GM21528 (cell line): ENCODE measurements at regions not wholly inside any gene's neighbourhood (a gene's known extent, or its start where the extent isn't known, plus 50 kb on each side); places are given as distances from the start of the nearest gene placed in this dataset.

ENCODE experiments used
- ATAC-seq: cut with Tn5 transposase; IDR thresholded peaks from one replicate; pipeline ENCODE4 v1.9.1; 2021; ENCODE audit warnings: mild to moderate bottlenecking, moderate library complexity; ENCODE audit not compliant: unreplicated experiment, low FRiP score

- ATAC-seq, result no peak
Observed at GRCh38 chrX:9189286-9189685, 155.4 kb upstream of the FAM9B start.

GRCh38 chrX:9191392-9191791 lies 157.5 kb upstream of the FAM9B start:
- no peak for ATAC-seq

GRCh38 chrX:9195199-9195880 lies 161.4 kb upstream of the FAM9B start:
- ATAC-seq, result no peak

DNA sequence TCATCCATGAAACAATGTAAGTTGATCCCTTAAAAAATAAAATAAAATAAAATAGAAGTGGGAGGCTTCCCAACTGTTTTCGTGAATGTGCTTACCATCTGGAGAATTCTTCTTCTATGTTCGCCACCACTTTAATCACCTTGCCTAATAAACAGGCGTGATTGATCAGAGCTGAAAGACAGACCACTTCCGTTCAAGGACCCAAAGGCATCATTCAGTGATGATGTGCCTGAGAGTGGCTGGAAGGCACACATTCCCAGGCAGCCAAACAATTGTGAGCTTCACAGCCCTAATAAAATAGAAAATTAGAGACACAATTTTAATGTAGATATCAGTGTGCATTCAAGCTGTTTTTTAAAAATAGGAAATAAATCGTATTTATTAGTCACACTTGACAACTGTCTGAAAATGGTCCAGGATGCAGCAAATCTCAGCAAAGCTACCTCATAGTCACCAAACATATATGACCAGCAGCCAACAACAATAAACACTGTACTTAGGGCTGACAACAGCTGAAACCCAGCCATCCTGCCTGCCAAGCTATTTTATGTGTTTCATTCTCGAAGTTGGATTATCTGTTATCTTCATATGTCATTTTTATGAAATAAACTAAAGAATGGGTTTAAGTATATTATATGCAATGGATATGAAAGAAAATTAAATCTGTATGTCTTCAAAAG lies 163.2 kb upstream of the FAM9B start:
- no peak for ATAC-seq

DNA sequence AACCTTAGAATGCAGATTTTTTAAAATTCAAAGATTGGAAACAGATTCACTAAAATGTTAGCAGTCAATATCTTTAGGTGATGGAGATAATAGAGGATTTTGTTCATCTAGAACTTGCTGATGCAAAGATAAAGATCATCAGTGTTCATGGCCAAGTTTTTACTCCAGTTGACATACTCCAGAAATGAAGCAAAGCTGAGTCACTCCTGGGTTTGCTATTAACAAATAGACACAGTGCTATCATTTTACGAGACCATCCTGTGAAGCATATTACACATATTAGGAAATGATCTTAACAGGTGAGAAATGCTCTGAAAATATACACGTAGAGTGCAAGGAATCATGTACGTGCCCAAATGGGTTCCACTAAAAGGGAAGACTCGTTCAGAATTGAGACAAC lies 170.6 kb upstream of the FAM9B start:
- no peak for ATAC-seq

DNA sequence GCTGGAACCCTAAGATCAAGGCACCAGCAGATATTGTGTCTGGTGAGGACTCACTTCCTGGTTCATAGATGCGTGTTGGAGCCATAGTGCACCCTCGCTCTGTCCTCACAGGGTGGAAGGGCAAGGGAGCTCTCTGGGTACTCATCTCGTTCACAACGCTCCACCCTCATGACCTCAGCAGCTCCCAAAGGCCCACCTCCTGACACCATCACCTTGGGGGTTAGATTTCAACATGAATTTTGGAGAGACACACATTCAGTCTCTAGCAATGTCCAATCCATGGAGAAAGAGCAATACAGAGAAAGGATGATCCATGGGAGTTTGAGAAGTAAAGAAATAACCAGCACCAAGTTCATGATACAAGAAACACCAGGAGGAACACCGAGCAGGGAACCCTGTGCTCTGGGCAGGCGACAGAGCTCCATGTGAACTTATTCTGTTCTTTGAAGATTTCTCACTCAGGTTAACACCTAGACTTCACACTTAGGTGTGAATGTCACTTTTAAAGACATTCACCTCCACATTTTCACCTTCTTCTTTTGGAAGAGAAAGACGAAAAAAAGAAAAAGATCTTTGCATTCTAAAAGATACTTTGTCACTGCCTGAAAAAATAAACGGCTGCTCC lies 171.8 kb upstream of the FAM9B start:
- ATAC-seq, result no peak

- no peak for ATAC-seq
Observed at GRCh38 chrX:9207142-9207541, 173.2 kb upstream of the FAM9B start.

DNA sequence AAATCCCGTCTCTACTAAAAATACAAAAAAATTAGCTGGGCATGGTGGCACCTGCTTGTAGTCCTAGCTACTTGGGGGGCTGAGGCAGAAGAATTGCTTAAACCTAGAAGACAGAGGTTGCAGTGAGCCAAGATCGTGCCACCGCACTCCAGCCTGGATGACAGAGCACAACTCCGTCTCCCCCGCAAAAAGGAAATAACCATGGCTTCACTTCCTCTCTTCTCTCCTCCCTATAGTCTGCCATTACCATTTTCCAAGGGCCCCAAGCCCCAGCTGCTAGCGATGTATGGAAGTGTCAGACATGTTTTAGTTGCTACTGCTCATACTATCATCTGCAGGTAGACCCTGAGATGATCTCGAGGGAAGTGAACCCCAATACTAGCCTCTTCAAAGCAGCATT lies 177.3 kb upstream of the FAM9B start:
- no peak for ATAC-seq

DNA sequence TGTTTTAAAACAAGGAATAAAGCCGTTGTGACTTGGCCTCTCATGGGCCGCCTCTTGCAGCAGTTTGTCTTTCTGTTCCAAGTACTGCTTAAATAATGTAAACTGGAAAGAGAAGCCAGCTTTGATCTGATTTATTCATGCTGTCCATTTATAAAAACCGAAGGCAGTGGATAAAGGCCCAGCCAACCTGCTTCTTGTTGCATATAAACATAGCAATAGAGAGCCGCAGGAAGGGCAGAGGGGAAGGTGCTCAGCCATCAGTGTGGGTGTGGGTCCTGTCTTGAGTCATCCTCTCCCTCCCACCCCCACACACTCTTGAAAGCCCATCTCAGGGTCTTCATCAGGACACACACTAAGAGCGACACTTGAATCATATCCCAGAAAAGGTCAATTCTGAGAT lies 187.9 kb upstream of the FAM9B start:
- ATAC-seq, result no peak

GRCh38 chrX:9222299-9222698 lies 188.4 kb upstream of the FAM9B start:
- ATAC-seq, result no peak

- no peak for ATAC-seq
Observed at GRCh38 chrX:9227276-9227675, 193.3 kb upstream of the FAM9B start.

GRCh38 chrX:9231491-9231890 lies 197.6 kb upstream of the FAM9B start:
- ATAC-seq, result no peak

DNA sequence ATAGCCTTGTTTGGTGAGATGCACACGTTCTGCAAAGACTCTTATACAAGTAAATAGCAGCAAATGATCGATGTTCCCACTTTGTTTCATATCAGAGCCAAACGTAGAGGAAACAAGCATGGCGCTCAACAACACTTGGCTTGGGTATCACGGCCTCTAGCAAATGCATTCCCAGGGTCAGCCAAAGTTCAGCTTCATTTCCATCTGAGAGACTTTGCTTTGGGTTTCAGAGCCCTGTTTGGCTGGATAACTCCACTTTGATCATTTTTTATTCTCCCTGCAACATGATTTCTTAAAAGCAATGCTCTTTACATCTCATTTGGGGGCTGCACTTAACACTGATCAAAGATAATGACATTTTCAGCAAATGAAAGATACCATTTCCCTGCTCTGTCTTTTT lies 199.2 kb upstream of the FAM9B start:
- ATAC-seq, result no peak

DNA sequence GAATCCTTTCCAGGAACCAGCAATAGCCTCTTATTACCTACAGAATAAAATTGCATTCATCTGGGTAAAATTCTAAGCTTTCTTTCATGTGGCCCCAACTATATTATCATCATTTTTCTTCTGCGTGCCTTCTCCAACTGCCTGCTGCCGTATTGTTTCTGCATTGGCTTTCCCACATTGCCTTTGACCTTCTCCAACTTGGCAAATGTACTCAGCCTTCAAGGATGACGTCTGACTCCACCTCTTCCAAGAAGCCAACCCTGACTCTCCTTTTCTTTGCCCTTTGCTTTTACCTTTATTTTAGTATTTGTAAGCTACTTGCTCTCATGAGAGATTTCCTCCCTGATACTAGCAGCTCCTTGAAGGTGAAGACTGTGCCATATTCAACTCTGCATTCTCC lies 200.4 kb upstream of the FAM9B start:
- no peak for ATAC-seq

DNA sequence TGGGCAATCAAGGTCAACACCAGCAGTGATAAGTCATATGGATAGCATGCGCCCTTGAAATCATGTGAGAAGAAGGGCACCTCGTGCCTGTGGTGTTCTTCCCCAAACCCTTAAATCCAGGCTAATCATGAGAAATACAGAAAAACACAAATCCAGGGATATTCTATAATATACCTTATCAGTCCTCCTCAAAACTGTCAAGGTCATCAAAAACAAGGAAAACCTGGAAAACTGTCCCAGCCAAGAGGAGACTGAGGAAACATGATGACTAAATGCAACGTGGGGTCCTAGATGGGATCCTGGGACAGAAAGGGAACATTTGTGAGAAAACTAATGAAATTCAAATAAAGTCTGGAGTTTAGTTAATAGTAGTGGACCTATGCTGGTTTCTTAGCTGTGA lies 201.8 kb upstream of the FAM9B start:
- ATAC-seq, result no peak

GRCh38 chrX:9240956-9241355 lies 207.0 kb upstream of the FAM9B start:
- no peak for ATAC-seq

DNA sequence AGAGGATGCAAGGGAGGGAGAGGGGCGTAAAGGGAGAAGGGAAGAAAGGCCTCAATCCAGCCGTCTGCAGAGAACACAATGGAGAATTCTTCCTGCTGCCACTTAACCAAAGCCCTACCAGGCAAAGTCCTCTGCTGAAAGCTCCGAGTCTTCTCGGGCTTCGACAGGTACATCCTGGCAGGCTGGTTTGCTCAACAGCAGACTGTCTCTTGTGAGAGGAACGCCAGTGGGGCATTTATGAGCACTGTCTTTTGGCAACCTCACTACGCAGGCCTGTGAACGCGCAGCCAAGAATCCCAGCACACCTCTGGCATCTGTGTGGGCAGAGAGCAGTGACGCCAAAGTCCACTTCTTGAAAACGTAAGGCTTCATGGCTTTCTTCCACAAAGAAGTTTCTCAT lies 207.5 kb upstream of the FAM9B start:
- ATAC-seq, result no peak

- ATAC-seq, result no peak
Observed at GRCh38 chrX:9249051-9249846, 215.3 kb upstream of the FAM9B start.

GRCh38 chrX:9252182-9252581 lies 212.7 kb upstream of the TBL1X start:
- no peak for ATAC-seq

- no peak for ATAC-seq
Observed at GRCh38 chrX:9253211-9253610, 211.6 kb upstream of the TBL1X start.

- no peak for ATAC-seq
Observed at GRCh38 chrX:9257718-9258420, 207.0 kb upstream of the TBL1X start.
